ENCODE measurements at regions not wholly inside any gene's neighbourhood (a gene's known extent, or its start where the extent isn't known, plus 50 kb on each side); places are given as distances from the start of the nearest gene placed in this dataset.

- H3K4me1 Mint-ChIP-seq, result no peaks in the 10 kb centered on the region
- ChIA-PET POLR2A (no interaction called here), CTCF (interaction anchor here (0.5 to 1.0 kb wide), 3 partner anchors 20 to 507 kb away, joined by 3 to 4 read pairs (median 3); no protein-coding TSS in a partner anchor)
- H3K27ac Mint-ChIP-seq, result no peak overlapping the region
- no peak overlapping the region for H3K4me3 Mint-ChIP-seq
- intact Hi-C loops (cut with DNase I, micrococcal nuclease), result no loop called here
- H3K27me3 Mint-ChIP-seq, result peaks cover 21% of the 10 kb centered on the region
- no peaks in the 10 kb centered on the region for H3K36me3 Mint-ChIP-seq (ENCODE audit: low read depth)
- ATAC-seq (no peak), DNase-seq (no peak)
- H3K9me3 Mint-ChIP-seq (ENCODE audit: low read depth), result no peaks in the 10 kb centered on the region
Measured at GRCh38 chr2:136402281-136402680, 284.3 kb upstream of the CXCR4 start.

GRCh38 chr2:136399667-136400289 lies 281.8 kb upstream of the CXCR4 start:
- DNase-seq (no peak), ATAC-seq (no peak)
- Mint-ChIP-seq H3K9me3 (ENCODE audit: low read depth) (no peaks in the 10 kb centered on the region), H3K36me3 (ENCODE audit: low read depth) (no peaks in the 10 kb centered on the region), H3K27ac (no peak overlapping the region), H3K4me1 (peaks cover 10% of the 10 kb centered on the region), H3K4me3 (no peak overlapping the region), H3K27me3 (peaks cover 19% of the 10 kb centered on the region)
- ChIA-PET POLR2A (interaction anchor here (0.6 kb wide), 1 partner anchor 451 kb away, joined by 4 read pairs; no protein-coding TSS in a partner anchor), CTCF (interaction anchor here (0.7 kb wide), 1 partner anchor 15 kb away, joined by 3 read pairs; no protein-coding TSS in a partner anchor)
- intact Hi-C loops (cut with DNase I, micrococcal nuclease), result no loop called here

DNA sequence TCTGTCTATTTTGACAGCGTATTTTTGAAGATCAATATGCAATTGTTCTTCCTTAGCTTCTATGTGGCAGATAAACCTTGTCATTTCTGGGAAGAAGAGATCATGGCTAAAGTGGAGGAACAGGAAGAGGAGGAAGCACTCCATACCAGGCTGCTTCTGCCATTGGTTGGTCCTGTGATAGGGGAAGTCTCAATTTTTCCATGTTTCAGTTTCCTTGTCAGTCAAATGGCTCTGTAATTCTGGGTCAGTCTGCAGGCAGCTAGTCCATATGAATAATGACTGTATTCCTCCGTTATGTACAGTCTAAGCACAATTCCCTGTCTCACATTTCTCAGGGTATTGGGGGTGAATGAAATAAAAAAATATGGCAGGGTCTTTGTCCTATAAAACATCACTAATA lies 277.6 kb upstream of the CXCR4 start:
- Mint-ChIP-seq H3K9me3 (ENCODE audit: low read depth) (no peaks in the 10 kb centered on the region), H3K4me1 (peaks cover 27% of the 10 kb centered on the region), H3K4me3 (no peak overlapping the region), H3K36me3 (ENCODE audit: low read depth) (no peaks in the 10 kb centered on the region), H3K27ac (peak overlapping the region; percentile 13), H3K27me3 (no peaks in the 10 kb centered on the region)
- intact Hi-C loops (cut with DNase I, micrococcal nuclease), result no loop called here
- no peak for DNase-seq
- CTCF ChIA-PET, result interaction anchor here (1.0 to 1.5 kb wide), 3 partner anchors 12 to 481 kb away, joined by 4 read pairs; no protein-coding TSS in a partner anchor
- peak; percentile 62 for ATAC-seq
- POLR2A ChIA-PET, result interaction anchor here (0.7 kb wide), 1 partner anchor 38 kb away, joined by 5 read pairs; no protein-coding TSS in a partner anchor

GRCh38 chr2:136394136-136395060 lies 276.4 kb upstream of the CXCR4 start:
- DNase-seq (no peak), ATAC-seq (peak; percentile 52)
- Mint-ChIP-seq H3K27me3 (no peaks in the 10 kb centered on the region), H3K9me3 (ENCODE audit: low read depth) (no peaks in the 10 kb centered on the region), H3K4me3 (no peak overlapping the region), H3K36me3 (ENCODE audit: low read depth) (no peaks in the 10 kb centered on the region), H3K4me1 (peaks cover 27% of the 10 kb centered on the region), H3K27ac (peak overlapping the region; percentile 64)
- POLR2A ChIA-PET, result no interaction called here
- intact Hi-C loops (cut with DNase I, micrococcal nuclease), result no loop called here
- CTCF ChIA-PET, result interaction anchor here (0.7 to 1.5 kb wide), 3 partner anchors 103 to 480 kb away, joined by 3 to 4 read pairs (median 4); no protein-coding TSS in a partner anchor

DNA sequence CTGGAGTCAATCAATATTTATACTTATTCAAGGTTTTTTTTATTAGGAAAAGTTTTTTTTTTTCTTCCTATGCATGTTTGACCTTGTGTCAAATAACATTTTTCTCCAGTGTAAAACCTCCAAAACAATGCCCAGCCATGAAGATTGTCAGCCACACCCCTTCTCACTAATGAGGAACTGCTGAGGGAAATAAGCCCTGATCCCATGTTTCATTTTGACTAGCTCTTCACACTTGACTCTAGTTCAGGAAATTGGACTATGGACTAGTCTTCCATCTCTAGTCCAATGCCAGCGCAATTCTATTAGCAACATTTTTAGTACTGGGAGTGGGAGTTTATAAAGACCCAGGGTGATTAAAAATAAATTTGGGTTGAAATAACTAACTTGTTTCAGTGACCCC lies 275.6 kb upstream of the CXCR4 start:
- Mint-ChIP-seq H3K27ac (no peak overlapping the region), H3K27me3 (no peaks in the 10 kb centered on the region), H3K4me1 (peaks cover 27% of the 10 kb centered on the region), H3K4me3 (no peak overlapping the region), H3K9me3 (ENCODE audit: low read depth) (no peaks in the 10 kb centered on the region), H3K36me3 (ENCODE audit: low read depth) (no peaks in the 10 kb centered on the region)
- intact Hi-C loops (cut with DNase I, micrococcal nuclease), result no loop called here
- ATAC-seq, result no peak
- DNase-seq, result no peak
- ChIA-PET CTCF (no interaction called here), POLR2A (no interaction called here)

- Mint-ChIP-seq H3K27me3 (no peaks in the 10 kb centered on the region), H3K4me1 (peaks cover 27% of the 10 kb centered on the region), H3K9me3 (ENCODE audit: low read depth) (no peaks in the 10 kb centered on the region), H3K36me3 (ENCODE audit: low read depth) (no peaks in the 10 kb centered on the region), H3K4me3 (no peak overlapping the region), H3K27ac (no peak overlapping the region)
- DNase-seq (no peak), ATAC-seq (no peak)
- intact Hi-C loops (cut with DNase I, micrococcal nuclease), result no loop called here
- CTCF ChIA-PET, result no interaction called here
- POLR2A ChIA-PET, result no interaction called here
Measured at GRCh38 chr2:136392897-136393505, 275.1 kb upstream of the CXCR4 start.

DNA sequence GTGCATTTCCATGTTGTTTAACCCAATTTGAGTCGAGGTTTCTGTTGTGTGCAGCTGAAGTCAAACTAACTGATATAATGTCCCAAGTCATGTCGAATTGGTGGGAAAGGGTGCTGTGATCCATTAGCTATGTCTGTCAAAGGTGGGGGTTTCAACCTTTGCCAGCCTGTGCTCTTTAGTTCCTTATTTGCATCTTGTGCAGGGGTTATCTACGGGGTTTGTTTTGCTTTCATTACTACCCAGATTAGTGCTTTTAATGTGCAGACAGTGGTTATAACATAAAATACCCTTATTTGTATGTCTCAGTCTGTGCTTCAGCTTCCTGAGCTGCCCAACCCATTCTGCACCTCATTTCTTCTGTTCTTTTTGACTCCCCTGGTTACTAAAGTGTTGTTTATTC lies 271.9 kb upstream of the CXCR4 start:
- ATAC-seq, result peak; percentile 33
- Mint-ChIP-seq H3K27me3 (no peaks in the 10 kb centered on the region), H3K4me3 (no peak overlapping the region), H3K4me1 (peaks cover 18% of the 10 kb centered on the region), H3K36me3 (ENCODE audit: low read depth) (no peaks in the 10 kb centered on the region), H3K9me3 (ENCODE audit: low read depth) (no peaks in the 10 kb centered on the region), H3K27ac (no peak overlapping the region)
- ChIA-PET POLR2A (no interaction called here), CTCF (interaction anchor here (0.8 to 1.9 kb wide), 6 partner anchors 9 to 569 kb away, joined by 3 to 6 read pairs (median 4); no protein-coding TSS in a partner anchor)
- intact Hi-C loops (cut with DNase I, micrococcal nuclease), result no loop called here
- DNase-seq, result no peak

GRCh38 chr2:136386046-136386445 lies 268.1 kb upstream of the CXCR4 start:
- intact Hi-C loops (cut with DNase I, micrococcal nuclease), result no loop called here
- ATAC-seq (no peak), DNase-seq (no peak)
- H3K27ac Mint-ChIP-seq, result no peak overlapping the region
- no peaks in the 10 kb centered on the region for H3K27me3 Mint-ChIP-seq
- H3K9me3 Mint-ChIP-seq (ENCODE audit: low read depth), result no peaks in the 10 kb centered on the region
- no peaks in the 10 kb centered on the region for H3K36me3 Mint-ChIP-seq (ENCODE audit: low read depth)
- no peak overlapping the region for H3K4me3 Mint-ChIP-seq
- ChIA-PET POLR2A (interaction anchor here (1.0 kb wide), 1 partner anchor 59 kb away, joined by 5 read pairs; no protein-coding TSS in a partner anchor), CTCF (interaction anchor here (0.7 to 2.6 kb wide), 10 partner anchors 38 to 500 kb away, joined by 3 to 16 read pairs (median 4); no protein-coding TSS in a partner anchor)
- peaks cover 38% of the 10 kb centered on the region for H3K4me1 Mint-ChIP-seq

GRCh38 chr2:136384531-136385303 lies 266.8 kb upstream of the CXCR4 start:
- peak; percentile 40 for ATAC-seq
- Mint-ChIP-seq H3K4me3 (no peak overlapping the region), H3K9me3 (ENCODE audit: low read depth) (no peaks in the 10 kb centered on the region), H3K27ac (peak overlapping the region; percentile 67), H3K4me1 (peaks cover 42% of the 10 kb centered on the region), H3K36me3 (ENCODE audit: low read depth) (no peaks in the 10 kb centered on the region), H3K27me3 (no peaks in the 10 kb centered on the region)
- intact Hi-C loops (cut with DNase I, micrococcal nuclease), result loop anchor here (1.0 to 5.0 kb wide), 5 partner anchors 468 to 1467 kb away; partner anchors contain the start of genes CCNT2 (in 1 of the 2) and UBXN4 (in 1 of the 2)
- ChIA-PET POLR2A (interaction anchor here (0.6 to 2.1 kb wide), 7 partner anchors 57 to 509 kb away, joined by 3 to 11 read pairs (median 4); partner anchors contain the start of gene MCM6), CTCF (interaction anchor here (0.7 to 5.4 kb wide), 35 partner anchors 9 to 587 kb away, joined by 3 to 80 read pairs (median 4); partner anchors contain the start of gene MCM6)
- DNase-seq, result peak; percentile 68

DNA sequence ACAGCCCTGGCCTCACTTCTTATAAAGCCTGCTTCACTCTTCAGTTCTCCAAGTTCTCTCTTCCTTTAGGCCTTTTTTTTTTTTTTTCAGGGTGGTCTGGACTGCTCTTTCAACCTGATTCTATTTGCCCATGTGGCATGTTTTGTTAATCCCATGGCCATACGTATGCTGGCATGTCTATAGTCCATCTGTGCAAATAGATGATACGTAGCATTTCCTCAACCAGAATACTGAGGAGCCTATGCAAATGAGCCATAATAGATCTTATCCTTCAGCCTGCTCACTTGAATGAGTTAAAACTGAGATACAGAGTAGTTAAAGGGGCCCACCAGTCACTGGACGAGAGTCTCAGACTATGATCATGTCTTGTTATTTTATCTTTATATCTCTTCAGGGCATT lies 265.2 kb upstream of the CXCR4 start:
- POLR2A ChIA-PET, result interaction anchor here (0.6 to 2.1 kb wide), 9 partner anchors 49 to 507 kb away, joined by 3 to 17 read pairs (median 8); partner anchors contain the start of gene MCM6
- ATAC-seq (no peak), DNase-seq (no peak)
- H3K4me3 Mint-ChIP-seq, result no peak overlapping the region
- H3K27me3 Mint-ChIP-seq, result no peaks in the 10 kb centered on the region
- intact Hi-C loops (cut with DNase I, micrococcal nuclease), result loop anchor here (1.0 to 5.0 kb wide), 13 partner anchors 56 to 1466 kb away; partner anchors contain the start of genes CCNT2 (in 1 of the 2), R3HDM1 (in 1 of the 2), RAB3GAP1 (in 1 of the 2) and UBXN4 (in 1 of the 2)
- H3K4me1 Mint-ChIP-seq, result peaks cover 51% of the 10 kb centered on the region
- CTCF ChIA-PET, result interaction anchor here (1.2 to 5.4 kb wide), 11 partner anchors 41 to 480 kb away, joined by 3 to 80 read pairs (median 8); partner anchors contain the start of gene DARS1
- H3K36me3 Mint-ChIP-seq (ENCODE audit: low read depth), result no peaks in the 10 kb centered on the region
- H3K27ac Mint-ChIP-seq, result peak overlapping the region; percentile 97
- no peaks in the 10 kb centered on the region for H3K9me3 Mint-ChIP-seq (ENCODE audit: low read depth)

Data from activated CD4-positive, alpha-beta T cell treated with anti-CD3 and anti-CD28 coated beads for 36 hours (primary cell).